Activated CD4-positive, alpha-beta T cell treated with anti-CD3 and anti-CD28 coated beads for 48 hours (primary cell): ENCODE measurements at regions not wholly inside any gene's neighbourhood (a gene's known extent, or its start where the extent isn't known, plus 50 kb on each side); places are given as distances from the start of the nearest gene placed in this dataset.
"Not testable (repeated sequence)": the region's sequence is repeated elsewhere in the genome, so short reads cannot be mapped to it uniquely, and the experiment has no call there.

ENCODE experiments used
- DNase-seq: peaks from one replicate; pipeline ENCODE4 v3.0.0-alpha.2; 2020

GRCh38 chr13:21263909-21264308, 87.5 kb downstream of the MRPL57 start:
- DNase-seq, result not testable (repeated sequence)

GRCh38 chr13:21268485-21268884, 92.0 kb downstream of the MRPL57 start:
- not testable (repeated sequence) for DNase-seq

- not testable (repeated sequence) for DNase-seq
Measured at GRCh38 chr13:21272439-21272838, 96.0 kb downstream of the MRPL57 start.

- not testable (repeated sequence) for DNase-seq
Measured at GRCh38 chr13:21274457-21274856, 98.0 kb downstream of the MRPL57 start.

GRCh38 chr13:21282065-21282464, 105.6 kb downstream of the MRPL57 start:
- DNase-seq, result no peak

GRCh38 chr13:21287331-21287907, 111.0 kb downstream of the MRPL57 start:
- DNase-seq, result no peak

- no peak for DNase-seq
Measured at GRCh38 chr13:21289475-21289874, 113.0 kb downstream of the MRPL57 start.

GRCh38 chr13:21290442-21291002, 114.1 kb downstream of the MRPL57 start:
- not testable (repeated sequence) for DNase-seq

- DNase-seq, result no peak
Measured at GRCh38 chr13:21291840-21292239, 115.4 kb downstream of the MRPL57 start.

GRCh38 chr13:21296991-21297390, 120.5 kb downstream of the MRPL57 start:
- DNase-seq, result peak; percentile 62

GRCh38 chr13:21297447-21297846, 121.0 kb downstream of the MRPL57 start:
- DNase-seq, result no peak

- peak; percentile 90 for DNase-seq
Measured at GRCh38 chr13:21297914-21298831, 121.7 kb downstream of the MRPL57 start.

GRCh38 chr13:21304256-21304655, 127.8 kb downstream of the MRPL57 start:
- DNase-seq, result no peak

GRCh38 chr13:21306300-21307073, 130.0 kb downstream of the MRPL57 start:
- not testable (repeated sequence) for DNase-seq

GRCh38 chr13:21307158-21307557, 130.7 kb downstream of the MRPL57 start:
- not testable (repeated sequence) for DNase-seq

GRCh38 chr13:21308906-21309305, 132.4 kb downstream of the MRPL57 start:
- no peak for DNase-seq

- no peak for DNase-seq
Measured at GRCh38 chr13:21309542-21310172, 133.2 kb downstream of the MRPL57 start.

GRCh38 chr13:21310220-21310619, 133.8 kb downstream of the MRPL57 start:
- DNase-seq, result no peak

GRCh38 chr13:21314976-21315375, 138.5 kb downstream of the MRPL57 start:
- not testable (repeated sequence) for DNase-seq

GRCh38 chr13:21316376-21316775, 139.9 kb downstream of the MRPL57 start:
- DNase-seq, result no peak

- no peak for DNase-seq
Measured at GRCh38 chr13:21318891-21319532, 140.1 kb downstream of the ZDHHC20 start.
